GM19452 (cell line): ENCODE measurements at regions not wholly inside any gene's neighbourhood (a gene's known extent, or its start where the extent isn't known, plus 50 kb on each side); places are given as distances from the start of the nearest gene placed in this dataset.
"Not testable (repeated sequence)": the region's sequence is repeated elsewhere in the genome, so short reads cannot be mapped to it uniquely, and the experiment has no call there.

Experiments used
- ATAC-seq: cut with Tn5 transposase; IDR thresholded peaks from one replicate; pipeline ENCODE4 v1.9.1; 2021; ENCODE audit not compliant: unreplicated experiment

GRCh38 chr4:189784651-189785050 lies 156.0 kb upstream of the FRG1 start:
- ATAC-seq: no peak

- no peak for ATAC-seq
Observed at GRCh38 chr4:189785257-189785656, 155.4 kb upstream of the FRG1 start.

GRCh38 chr4:189786447-189786846 lies 154.2 kb upstream of the FRG1 start:
- no peak for ATAC-seq

GRCh38 chr4:189787216-189788031 lies 153.2 kb upstream of the FRG1 start:
- ATAC-seq: no peak

GRCh38 chr4:189792924-189793618 lies 147.6 kb upstream of the FRG1 start:
- peak; percentile 89 for ATAC-seq

- ATAC-seq: no peak
Observed at GRCh38 chr4:189800545-189801088, 140.1 kb upstream of the FRG1 start.

- no peak for ATAC-seq
Observed at GRCh38 chr4:189802884-189803283, 137.8 kb upstream of the FRG1 start.

- ATAC-seq: no peak
Observed at GRCh38 chr4:189804894-189805293, 135.8 kb upstream of the FRG1 start.

GRCh38 chr4:189806506-189806905 lies 134.2 kb upstream of the FRG1 start:
- ATAC-seq: no peak

GRCh38 chr4:189807031-189807430 lies 133.6 kb upstream of the FRG1 start:
- no peak for ATAC-seq

- no peak for ATAC-seq
Observed at GRCh38 chr4:189809241-189809735, 131.4 kb upstream of the FRG1 start.

- ATAC-seq: no peak
Observed at GRCh38 chr4:189809839-189810238, 130.8 kb upstream of the FRG1 start.

GRCh38 chr4:189810318-189811181 lies 130.1 kb upstream of the FRG1 start:
- ATAC-seq: not testable (repeated sequence)

- no peak for ATAC-seq
Observed at GRCh38 chr4:189815404-189816192, 125.1 kb upstream of the FRG1 start.

- ATAC-seq: no peak
Observed at GRCh38 chr4:189822326-189822725, 118.3 kb upstream of the FRG1 start.

GRCh38 chr4:189823591-189823990 lies 117.1 kb upstream of the FRG1 start:
- ATAC-seq: no peak

- ATAC-seq: no peak
Observed at GRCh38 chr4:189825466-189825865, 115.2 kb upstream of the FRG1 start.

- ATAC-seq: no peak
Observed at GRCh38 chr4:189826657-189827056, 114.0 kb upstream of the FRG1 start.

GRCh38 chr4:189828081-189828697 lies 112.5 kb upstream of the FRG1 start:
- ATAC-seq: no peak

- no peak for ATAC-seq
Observed at GRCh38 chr4:189832528-189832927, 108.1 kb upstream of the FRG1 start.
